HG03558 (cell line): ENCODE measurements at regions not wholly inside any gene's neighbourhood (a gene's known extent, or its start where the extent isn't known, plus 50 kb on each side); places are given as distances from the start of the nearest gene placed in this dataset.
"Not testable (repeated sequence)": the region's sequence is repeated elsewhere in the genome, so short reads cannot be mapped to it uniquely, and the experiment has no call there.

Experiments used
- ATAC-seq: cut with Tn5 transposase; IDR thresholded peaks from one replicate; pipeline ENCODE4 v1.9.1; 2021; ENCODE audit warnings: moderate number of reproducible peaks; ENCODE audit not compliant: unreplicated experiment; ENCODE audit errors: extremely low read depth

- ATAC-seq, result no peak
Measured at GRCh38 chr4:130640592-130640991, 1544.6 kb downstream of the C4orf33 start.

GRCh38 chr4:130646886-130647285, 1550.9 kb downstream of the C4orf33 start:
- no peak for ATAC-seq

GRCh38 chr4:130648570-130648969, 1552.6 kb downstream of the C4orf33 start:
- no peak for ATAC-seq

- no peak for ATAC-seq
Measured at GRCh38 chr4:130653842-130654241, 1557.9 kb downstream of the C4orf33 start.

GRCh38 chr4:130659320-130659719, 1563.4 kb downstream of the C4orf33 start:
- ATAC-seq, result no peak

GRCh38 chr4:130668859-130669258, 1572.9 kb downstream of the C4orf33 start:
- no peak for ATAC-seq

GRCh38 chr4:130675266-130675665, 1579.3 kb downstream of the C4orf33 start:
- ATAC-seq, result no peak

GRCh38 chr4:130689181-130689580, 1593.2 kb downstream of the C4orf33 start:
- ATAC-seq, result no peak

GRCh38 chr4:130698251-130698650, 1602.3 kb downstream of the C4orf33 start:
- no peak for ATAC-seq

- ATAC-seq, result no peak
Measured at GRCh38 chr4:130699004-130699403, 1603.1 kb downstream of the C4orf33 start.

- ATAC-seq, result no peak
Measured at GRCh38 chr4:130703211-130703935, 1607.4 kb downstream of the C4orf33 start.

GRCh38 chr4:130705023-130705422, 1609.1 kb downstream of the C4orf33 start:
- no peak for ATAC-seq

GRCh38 chr4:130712038-130712437, 1616.1 kb downstream of the C4orf33 start:
- no peak for ATAC-seq

- no peak for ATAC-seq
Measured at GRCh38 chr4:130714006-130714405, 1618.1 kb downstream of the C4orf33 start.

GRCh38 chr4:130722361-130722760, 1626.4 kb downstream of the C4orf33 start:
- no peak for ATAC-seq

GRCh38 chr4:130736436-130737185, 1640.7 kb downstream of the C4orf33 start:
- no peak for ATAC-seq

GRCh38 chr4:130738233-130738632, 1642.3 kb downstream of the C4orf33 start:
- no peak for ATAC-seq

- ATAC-seq, result no peak
Measured at GRCh38 chr4:130747842-130748241, 1651.9 kb downstream of the C4orf33 start.

GRCh38 chr4:130753926-130754325, 1658.0 kb downstream of the C4orf33 start:
- no peak for ATAC-seq

- ATAC-seq, result no peak
Measured at GRCh38 chr4:130760246-130760645, 1664.3 kb downstream of the C4orf33 start.

GRCh38 chr4:130767384-130767783, 1671.4 kb downstream of the C4orf33 start:
- not testable (repeated sequence) for ATAC-seq

GRCh38 chr4:130772966-130773365, 1677.0 kb downstream of the C4orf33 start:
- ATAC-seq, result not testable (repeated sequence)
